ENCODE measurements at regions not wholly inside any gene's neighbourhood (a gene's known extent, or its start where the extent isn't known, plus 50 kb on each side); places are given as distances from the start of the nearest gene placed in this dataset.

DNA sequence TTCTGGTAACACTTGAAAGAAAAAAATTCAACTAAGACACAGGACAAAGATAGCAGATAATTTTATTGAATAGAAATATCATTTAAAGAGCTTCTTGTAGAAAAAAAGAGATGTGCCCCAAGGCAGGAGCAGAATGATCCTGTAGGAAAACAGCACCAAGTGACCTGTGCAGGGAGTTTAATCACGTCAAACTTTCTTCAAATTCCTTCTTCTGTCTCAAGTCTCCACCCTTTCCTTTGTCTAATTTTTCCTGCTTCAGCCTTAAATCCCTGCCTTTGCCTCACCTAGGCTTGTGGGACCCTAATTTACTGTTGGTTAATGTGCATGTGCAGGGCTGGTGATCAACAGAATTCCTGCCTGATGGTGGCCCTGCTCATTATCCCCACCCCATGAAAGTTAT lies 481.4 kb downstream of the IPMK start:
- ChIA-PET CTCF (no interaction called here), POLR2A (interaction anchor here (0.9 kb wide), 1 partner anchor 494 kb away, joined by 3 read pairs; no protein-coding TSS in a partner anchor)
- Mint-ChIP-seq H3K27me3 (ENCODE audit: insufficient read depth, unreplicated experiment) (no peaks in the 10 kb centered on the region), H3K27ac (ENCODE audit: low read depth, unreplicated experiment) (no peak overlapping the region), H3K9me3 (ENCODE audit: unreplicated experiment) (peaks cover 8% of the 10 kb centered on the region), H3K36me3 (ENCODE audit: insufficient read depth, unreplicated experiment) (peaks cover 6% of the 10 kb centered on the region), H3K4me1 (ENCODE audit: insufficient read depth, unreplicated experiment) (no peaks in the 10 kb centered on the region), H3K4me3 (ENCODE audit: unreplicated experiment) (no peak overlapping the region)
- BruUV-seq (replicated peaks), result no TSS peak
- TF ChIP-seq, protein P1, sequence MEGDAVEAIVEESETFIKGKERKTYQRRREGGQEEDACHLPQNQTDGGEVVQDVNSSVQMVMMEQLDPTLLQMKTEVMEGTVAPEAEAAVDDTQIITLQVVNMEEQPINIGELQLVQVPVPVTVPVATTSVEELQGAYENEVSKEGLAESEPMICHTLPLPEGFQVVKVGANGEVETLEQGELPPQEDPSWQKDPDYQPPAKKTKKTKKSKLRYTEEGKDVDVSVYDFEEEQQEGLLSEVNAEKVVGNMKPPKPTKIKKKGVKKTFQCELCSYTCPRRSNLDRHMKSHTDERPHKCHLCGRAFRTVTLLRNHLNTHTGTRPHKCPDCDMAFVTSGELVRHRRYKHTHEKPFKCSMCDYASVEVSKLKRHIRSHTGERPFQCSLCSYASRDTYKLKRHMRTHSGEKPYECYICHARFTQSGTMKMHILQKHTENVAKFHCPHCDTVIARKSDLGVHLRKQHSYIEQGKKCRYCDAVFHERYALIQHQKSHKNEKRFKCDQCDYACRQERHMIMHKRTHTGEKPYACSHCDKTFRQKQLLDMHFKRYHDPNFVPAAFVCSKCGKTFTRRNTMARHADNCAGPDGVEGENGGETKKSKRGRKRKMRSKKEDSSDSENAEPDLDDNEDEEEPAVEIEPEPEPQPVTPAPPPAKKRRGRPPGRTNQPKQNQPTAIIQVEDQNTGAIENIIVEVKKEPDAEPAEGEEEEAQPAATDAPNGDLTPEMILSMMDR (IDR thresholded peaks at IDR 0.05; ENCODE audit: unreplicated experiment), result no peak
- DNase-seq (ENCODE audit: unreplicated experiment), result no peak
- intact Hi-C loops (cut with micrococcal nuclease), result no loop called here

DNA sequence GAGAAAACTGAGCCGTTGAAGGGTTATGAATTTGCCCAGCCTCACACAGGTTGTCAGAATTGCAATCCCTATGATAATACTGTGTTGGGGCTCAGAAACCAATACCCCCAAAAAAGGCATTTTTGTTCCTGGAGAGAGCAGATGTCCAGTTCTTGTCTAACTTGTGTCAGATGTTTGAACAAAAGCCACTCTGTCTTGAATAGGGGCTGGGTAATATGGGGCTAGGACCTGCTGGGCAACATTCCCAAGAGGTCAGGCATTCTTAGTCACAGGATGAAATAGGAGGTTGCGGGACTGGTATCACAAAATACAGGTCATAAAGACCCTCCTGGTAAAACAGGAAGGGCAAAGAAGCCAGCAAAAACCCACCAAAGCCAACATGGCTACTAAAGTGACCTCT lies 482.1 kb downstream of the IPMK start:
- peaks cover 6% of the 10 kb centered on the region for H3K36me3 Mint-ChIP-seq (ENCODE audit: insufficient read depth, unreplicated experiment)
- H3K9me3 Mint-ChIP-seq (ENCODE audit: unreplicated experiment), result peaks cover 8% of the 10 kb centered on the region
- intact Hi-C loops (cut with micrococcal nuclease), result no loop called here
- DNase-seq (ENCODE audit: unreplicated experiment), result no peak
- no peak overlapping the region for H3K4me3 Mint-ChIP-seq (ENCODE audit: unreplicated experiment)
- CTCF ChIA-PET, result no interaction called here
- TF ChIP-seq, protein P1 (IDR thresholded peaks at IDR 0.05; ENCODE audit: unreplicated experiment), result no peak
- no peaks in the 10 kb centered on the region for H3K27me3 Mint-ChIP-seq (ENCODE audit: insufficient read depth, unreplicated experiment)
- BruUV-seq (replicated peaks), result no TSS peak
- H3K27ac Mint-ChIP-seq (ENCODE audit: low read depth, unreplicated experiment), result no peak overlapping the region
- POLR2A ChIA-PET, result no interaction called here
- no peaks in the 10 kb centered on the region for H3K4me1 Mint-ChIP-seq (ENCODE audit: insufficient read depth, unreplicated experiment)

DNA sequence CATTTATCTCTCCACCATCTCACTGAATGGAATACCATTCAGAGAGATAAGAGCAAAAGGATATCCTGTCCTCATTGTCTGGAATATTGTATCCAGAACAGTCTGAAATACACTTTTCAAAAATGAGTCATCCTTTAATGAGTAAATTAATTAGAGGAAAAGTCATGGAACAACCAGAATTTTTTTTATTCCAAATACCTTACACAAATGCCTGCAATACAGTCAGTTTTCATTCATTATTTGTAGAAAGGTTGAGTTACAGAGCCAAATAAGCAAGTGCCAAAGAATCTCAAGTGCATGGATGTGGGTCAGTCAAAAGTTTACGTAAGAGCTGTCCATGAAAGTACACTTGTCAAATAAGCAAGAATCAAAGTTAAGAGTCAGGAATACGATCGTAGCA lies 482.6 kb downstream of the IPMK start:
- ChIA-PET CTCF (no interaction called here), POLR2A (no interaction called here)
- Mint-ChIP-seq H3K9me3 (ENCODE audit: unreplicated experiment) (peaks cover 11% of the 10 kb centered on the region), H3K27me3 (ENCODE audit: insufficient read depth, unreplicated experiment) (no peaks in the 10 kb centered on the region), H3K27ac (ENCODE audit: low read depth, unreplicated experiment) (no peak overlapping the region), H3K4me1 (ENCODE audit: insufficient read depth, unreplicated experiment) (no peaks in the 10 kb centered on the region), H3K4me3 (ENCODE audit: unreplicated experiment) (no peak overlapping the region), H3K36me3 (ENCODE audit: insufficient read depth, unreplicated experiment) (peaks cover 6% of the 10 kb centered on the region)
- intact Hi-C loops (cut with micrococcal nuclease), result no loop called here
- BruUV-seq (replicated peaks), result no TSS peak
- TF ChIP-seq, protein P1 (IDR thresholded peaks at IDR 0.05; ENCODE audit: unreplicated experiment), result no peak
- DNase-seq (ENCODE audit: unreplicated experiment), result no peak

DNA sequence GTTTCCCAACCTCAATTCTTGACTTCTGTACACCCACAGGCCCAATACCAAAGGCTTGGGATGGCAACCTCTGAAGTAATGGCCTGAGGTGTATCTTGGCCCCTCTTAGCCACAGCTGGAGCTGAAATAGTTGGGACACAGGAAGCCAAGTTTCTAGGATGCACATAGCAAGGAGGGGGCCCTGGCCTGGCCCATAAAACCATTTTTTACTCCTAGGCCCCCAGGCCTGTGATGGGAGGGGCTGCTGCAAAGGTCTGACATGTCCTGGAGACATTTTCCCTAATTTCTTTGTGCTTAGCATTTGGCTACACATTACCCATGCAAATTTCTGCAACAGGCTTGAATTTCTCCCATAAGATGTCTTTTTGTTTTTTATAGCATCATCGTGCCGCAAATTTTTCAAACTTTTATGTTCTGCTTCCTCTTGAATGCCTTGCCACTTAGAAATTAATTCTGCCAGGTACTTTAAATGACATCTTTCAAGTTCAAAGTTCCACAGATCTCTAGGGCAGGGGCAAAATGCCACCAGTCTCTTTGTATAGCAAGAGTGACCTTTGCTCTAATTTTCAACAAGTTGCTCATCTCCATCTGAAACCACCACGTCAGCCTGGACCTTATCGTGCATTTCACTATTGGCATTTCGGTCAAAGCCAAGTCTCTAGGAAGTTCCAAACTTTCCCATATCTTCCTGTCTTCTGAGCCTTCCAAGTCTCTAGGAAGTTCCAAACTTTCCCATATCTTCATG lies 490.8 kb downstream of the IPMK start:
- DNase-seq (ENCODE audit: unreplicated experiment), result no peak
- intact Hi-C loops (cut with micrococcal nuclease), result no loop called here
- TF ChIP-seq, protein P1 (IDR thresholded peaks at IDR 0.05; ENCODE audit: unreplicated experiment), result no peak
- POLR2A ChIA-PET, result no interaction called here
- no TSS peak for BruUV-seq (replicated peaks)
- peaks cover 7% of the 10 kb centered on the region for H3K4me1 Mint-ChIP-seq (ENCODE audit: insufficient read depth, unreplicated experiment)
- H3K36me3 Mint-ChIP-seq (ENCODE audit: insufficient read depth, unreplicated experiment), result no peaks in the 10 kb centered on the region
- H3K4me3 Mint-ChIP-seq (ENCODE audit: unreplicated experiment), result no peak overlapping the region
- H3K9me3 Mint-ChIP-seq (ENCODE audit: unreplicated experiment), result peaks cover 16% of the 10 kb centered on the region
- CTCF ChIA-PET, result no interaction called here
- no peaks in the 10 kb centered on the region for H3K27me3 Mint-ChIP-seq (ENCODE audit: insufficient read depth, unreplicated experiment)
- no peak overlapping the region for H3K27ac Mint-ChIP-seq (ENCODE audit: low read depth, unreplicated experiment)

Data from MCF 10A (cell line).